Endothelial cell (in vitro differentiated cells): ENCODE measurements at regions not wholly inside any gene's neighbourhood (a gene's known extent, or its start where the extent isn't known, plus 50 kb on each side); places are given as distances from the start of the nearest gene placed in this dataset.

ENCODE experiments used
- DNase-seq: peaks from one replicate; pipeline ENCODE4 v3.0.0; 2021; ENCODE audit warnings: low spot score
- H3K27ac Mint-ChIP-seq: one replicate; pipeline ENCODE4 v1.8.0; 2021; ENCODE audit warnings: mixed read lengths, inconsistent platforms; ENCODE audit not compliant: unreplicated experiment
- H3K27me3 Mint-ChIP-seq: one replicate; pipeline ENCODE4 v1.8.0; 2021; ENCODE audit warnings: mild to moderate bottlenecking, moderate library complexity, mixed read lengths, inconsistent platforms; ENCODE audit not compliant: unreplicated experiment
- H3K36me3 Mint-ChIP-seq: one replicate; pipeline ENCODE4 v1.8.0; 2021; ENCODE audit warnings: mild to moderate bottlenecking, low read depth, mixed read lengths, inconsistent platforms; ENCODE audit not compliant: unreplicated experiment
- H3K4me1 Mint-ChIP-seq: one replicate; pipeline ENCODE4 v1.8.0; 2021; ENCODE audit warnings: mild to moderate bottlenecking, mixed read lengths, inconsistent platforms; ENCODE audit not compliant: unreplicated experiment
- H3K4me3 Mint-ChIP-seq: one replicate; pipeline ENCODE4 v1.8.0; 2021; ENCODE audit warnings: mild to moderate bottlenecking, mixed read lengths, inconsistent platforms; ENCODE audit not compliant: unreplicated experiment
- H3K9me3 Mint-ChIP-seq: one replicate; pipeline ENCODE4 v1.8.0; 2021; ENCODE audit warnings: mixed read lengths, inconsistent platforms; ENCODE audit not compliant: unreplicated experiment
- TF ChIP-seq, protein P1 (sequence below): fragments of 200-600 bp; sonication (generic); IDR thresholded peaks from one replicate; pipeline ENCODE4 v1.5.0; 2021; ENCODE audit warnings: antibody characterized with exemption; ENCODE audit not compliant: unreplicated experiment

DNA sequence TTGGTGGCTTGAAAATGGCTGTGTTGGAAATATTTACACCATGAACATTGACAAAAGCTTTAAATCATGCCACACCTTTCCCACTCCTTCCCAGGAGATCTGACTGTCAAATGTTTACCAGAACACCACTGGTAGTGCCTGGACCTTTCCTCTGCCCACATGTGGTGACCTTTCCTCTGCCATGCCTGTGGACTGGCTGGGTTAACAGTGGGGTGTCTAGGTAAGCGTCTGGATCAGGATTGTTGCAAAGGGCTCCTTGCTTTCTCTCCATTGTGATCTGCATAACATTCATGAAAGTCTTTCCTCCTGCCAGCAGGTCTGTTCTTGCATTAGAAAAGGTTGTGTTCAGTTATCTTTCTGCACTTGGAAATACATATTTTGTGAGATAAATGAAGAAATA is 572.7 kb downstream of the DHX35 start:
- no peaks in the 10 kb centered on the region for H3K9me3 Mint-ChIP-seq
- H3K4me3 Mint-ChIP-seq = no peak overlapping the region
- no peaks in the 10 kb centered on the region for H3K27me3 Mint-ChIP-seq
- peaks cover 2% of the 10 kb centered on the region for H3K4me1 Mint-ChIP-seq
- no peak overlapping the region for H3K27ac Mint-ChIP-seq
- no peak for DNase-seq
- no peaks in the 10 kb centered on the region for H3K36me3 Mint-ChIP-seq
- TF ChIP-seq, protein P1, sequence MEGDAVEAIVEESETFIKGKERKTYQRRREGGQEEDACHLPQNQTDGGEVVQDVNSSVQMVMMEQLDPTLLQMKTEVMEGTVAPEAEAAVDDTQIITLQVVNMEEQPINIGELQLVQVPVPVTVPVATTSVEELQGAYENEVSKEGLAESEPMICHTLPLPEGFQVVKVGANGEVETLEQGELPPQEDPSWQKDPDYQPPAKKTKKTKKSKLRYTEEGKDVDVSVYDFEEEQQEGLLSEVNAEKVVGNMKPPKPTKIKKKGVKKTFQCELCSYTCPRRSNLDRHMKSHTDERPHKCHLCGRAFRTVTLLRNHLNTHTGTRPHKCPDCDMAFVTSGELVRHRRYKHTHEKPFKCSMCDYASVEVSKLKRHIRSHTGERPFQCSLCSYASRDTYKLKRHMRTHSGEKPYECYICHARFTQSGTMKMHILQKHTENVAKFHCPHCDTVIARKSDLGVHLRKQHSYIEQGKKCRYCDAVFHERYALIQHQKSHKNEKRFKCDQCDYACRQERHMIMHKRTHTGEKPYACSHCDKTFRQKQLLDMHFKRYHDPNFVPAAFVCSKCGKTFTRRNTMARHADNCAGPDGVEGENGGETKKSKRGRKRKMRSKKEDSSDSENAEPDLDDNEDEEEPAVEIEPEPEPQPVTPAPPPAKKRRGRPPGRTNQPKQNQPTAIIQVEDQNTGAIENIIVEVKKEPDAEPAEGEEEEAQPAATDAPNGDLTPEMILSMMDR = no peak

- TF ChIP-seq, protein P1 = no peak
- no peaks in the 10 kb centered on the region for H3K27me3 Mint-ChIP-seq
- H3K4me3 Mint-ChIP-seq = no peak overlapping the region
- H3K9me3 Mint-ChIP-seq = no peaks in the 10 kb centered on the region
- H3K27ac Mint-ChIP-seq = no peak overlapping the region
- H3K4me1 Mint-ChIP-seq = peaks cover 2% of the 10 kb centered on the region
- no peaks in the 10 kb centered on the region for H3K36me3 Mint-ChIP-seq
- DNase-seq = no peak
These were observed 571.7 kb downstream of the DHX35 start for GRCh38 chr20:39533858-39534257.

DNA sequence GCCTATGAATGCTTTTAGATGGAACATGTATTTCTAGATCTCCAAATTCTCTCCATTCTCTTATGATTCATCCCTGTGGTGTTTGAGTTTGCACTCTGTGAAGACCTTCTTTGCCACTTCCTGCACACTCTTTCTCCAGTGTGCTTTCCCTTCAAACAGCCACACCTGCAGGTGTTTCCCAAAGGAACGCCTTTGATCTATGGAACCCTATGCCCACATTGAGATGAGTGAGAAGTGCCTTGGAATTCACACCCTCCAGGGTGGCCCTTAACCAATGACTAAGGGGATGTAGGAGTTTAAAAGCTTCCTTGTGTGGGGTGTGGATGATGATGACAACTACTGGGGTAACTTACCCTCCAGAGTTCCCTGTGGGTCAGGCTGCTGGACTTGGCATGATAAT is 570.1 kb downstream of the DHX35 start:
- no peak for DNase-seq
- Mint-ChIP-seq H3K4me3 (no peak overlapping the region), H3K4me1 (peaks cover 2% of the 10 kb centered on the region), H3K27me3 (no peaks in the 10 kb centered on the region), H3K36me3 (no peaks in the 10 kb centered on the region), H3K27ac (no peak overlapping the region), H3K9me3 (no peaks in the 10 kb centered on the region)
- TF ChIP-seq, protein P1 = no peak

- Mint-ChIP-seq H3K4me1 (peaks cover 2% of the 10 kb centered on the region), H3K36me3 (no peaks in the 10 kb centered on the region), H3K27ac (no peak overlapping the region), H3K27me3 (no peaks in the 10 kb centered on the region), H3K9me3 (no peaks in the 10 kb centered on the region), H3K4me3 (no peak overlapping the region)
- no peak for DNase-seq
- TF ChIP-seq, protein P1 = no peak
These were observed 566.3 kb downstream of the DHX35 start for GRCh38 chr20:39528436-39528835.

DNA sequence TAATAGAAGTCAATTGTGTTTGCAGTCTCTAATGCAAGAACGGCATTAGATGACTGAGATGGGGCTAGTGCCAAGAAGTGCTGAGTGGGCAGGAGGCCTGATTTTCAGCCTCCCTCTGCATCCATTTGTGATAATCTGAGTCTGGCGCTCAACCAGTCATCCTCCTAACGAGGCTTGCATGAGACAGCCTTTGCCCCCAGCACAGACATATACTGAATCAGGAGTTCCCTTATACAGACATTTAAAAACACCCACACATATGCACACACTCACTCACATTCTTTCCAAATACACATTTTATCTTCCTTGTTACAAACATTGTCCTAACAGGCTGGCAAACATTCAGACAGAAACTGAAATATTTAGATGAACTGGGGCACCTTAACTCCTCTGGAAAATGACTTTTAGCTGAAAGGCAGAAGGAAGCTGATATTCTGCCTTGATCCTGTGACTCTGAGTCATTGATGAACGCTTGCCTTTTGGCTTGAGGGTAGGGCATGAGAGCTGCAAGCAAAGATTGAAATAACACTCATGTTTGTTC is 562.3 kb downstream of the DHX35 start:
- Mint-ChIP-seq H3K36me3 (no peaks in the 10 kb centered on the region), H3K27me3 (no peaks in the 10 kb centered on the region), H3K4me1 (no peaks in the 10 kb centered on the region), H3K4me3 (no peak overlapping the region), H3K27ac (no peak overlapping the region), H3K9me3 (no peaks in the 10 kb centered on the region)
- DNase-seq = no peak
- TF ChIP-seq, protein P1 = no peak
